Gastroesophageal sphincter (tissue), 4 donors: ENCODE measurements at regions not wholly inside any gene's neighbourhood (a gene's known extent, or its start where the extent isn't known, plus 50 kb on each side); places are given as distances from the start of the nearest gene placed in this dataset.

Experiments used
- ATAC-seq: fragments of 150-250 bp; one replicate; pipeline ENCODE4 v1.9.1; 2016; ENCODE audit warnings: mild to moderate bottlenecking, moderate library complexity
- H3K27ac ChIP-seq, 4 donors: fragments of 200-600 bp; sonication (generic) in 3 of 4; 1 replicate in 3 of 4; 2 replicates in 1 of 4; pipeline ENCODE4 v1.5.1; 2016 to 2019
- H3K27me3 ChIP-seq: fragments of 200-600 bp; sonication (generic); one replicate; pipeline ENCODE4 v1.5.1; 2019
- H3K36me3 ChIP-seq, 2 donors: fragments of 200-600 bp; sonication (generic); one replicate each; pipeline ENCODE4 v1.5.1; 2019; ENCODE audit warnings: control low read depth in 1 of 2
- H3K4me1 ChIP-seq, 3 donors: fragments of 200-600 bp; sonication (generic); 1 replicate in 2 of 3; 2 replicates in 1 of 3; pipeline ENCODE4 v1.5.1; 2016 to 2019; ENCODE audit warnings: control low read depth in 2 of 3
- H3K4me3 ChIP-seq, 2 donors: fragments of 200-600 bp; sonication (generic); one replicate each; pipeline ENCODE4 v1.5.1; 2019; ENCODE audit warnings: mild to moderate bottlenecking in 1 of 2, moderate library complexity in 1 of 2
- H3K9me3 ChIP-seq, 3 donors: fragments of 200-600 bp; sonication (generic); one replicate each; pipeline ENCODE4 v1.5.1; 2017 to 2019; ENCODE audit warnings: control low read depth in 2 of 3
- CTCF ChIP-seq, 4 experiments: fragments of 200-600 bp in 2 of 4; fragments of 450-650 bp in 2 of 4; sonication (generic) in 1 of 4; IDR thresholded peaks; one replicate each; pipeline ENCODE4 v1.5.1; 2017 to 2019; ENCODE audit warnings: antibody characterized with exemption in 4 of 4, mild to moderate bottlenecking in 2 of 4, moderate library complexity in 2 of 4
- EP300 ChIP-seq: sonication (generic); formaldehyde crosslinking; IDR thresholded peaks from one replicate; pipeline ENCODE4 v1.6.1; 2017; ENCODE audit warnings: antibody characterized with exemption, mild to moderate bottlenecking
- POLR2A ChIP-seq, 2 donors: fragments of 450-650 bp; IDR thresholded peaks; one replicate each; pipeline ENCODE4 v1.6.1; 2017; ENCODE audit warnings: antibody characterized with exemption in 2 of 2, mild to moderate bottlenecking in 2 of 2, moderate library complexity in 1 of 2
- POLR2AphosphoS5 ChIP-seq: sonication (generic); formaldehyde crosslinking; IDR thresholded peaks from one replicate; pipeline ENCODE4 v1.6.1; 2017; ENCODE audit warnings: antibody characterized with exemption
- WGBS, 2 donors: methylation state at CpG; one replicate each; pipeline ENCODE4 v1.1.5; 2018; ENCODE audit warnings: low coverage in 1 of 2; 5-methylcytosine and 5-hydroxymethylcytosine counted together

- 49% methylated on average over 2 of the region's 2 CpGs for WGBS, 2 donors
Observed at GRCh38 chr18:5673616-5674015, 129.8 kb upstream of the EPB41L3 start.

GRCh38 chr18:5669585-5669984 is 125.8 kb upstream of the EPB41L3 start:
- H3K4me1 ChIP-seq: no peaks in the 10 kb centered on the region
- no peak for ATAC-seq
- no peaks in the 10 kb centered on the region for H3K36me3 ChIP-seq
- H3K9me3 ChIP-seq: no peaks in the 10 kb centered on the region
- H3K4me3 ChIP-seq: no peak overlapping the region
- TF ChIP-seq POLR2A (IDR thresholded peaks at IDR 0.05) (no peak), POLR2AphosphoS5 (no peak), EP300 (no peak), CTCF (IDR thresholded peaks at IDR 0.05) (no peak)
- no peaks in the 10 kb centered on the region for H3K27me3 ChIP-seq
- WGBS, 2 donors: 43 to 83% methylated on average over 1 to 2 of the region's 2 CpGs
- H3K27ac ChIP-seq: no peak overlapping the region

More at GRCh38 chr18:5673616-5674015, 129.8 kb upstream of the EPB41L3 start:
- Histone ChIP-seq H3K4me1 (no peaks in the 10 kb centered on the region), H3K27ac (no peak overlapping the region), H3K9me3 (no peaks in the 10 kb centered on the region), H3K4me3 (no peak overlapping the region), H3K36me3 (no peaks in the 10 kb centered on the region), H3K27me3 (no peaks in the 10 kb centered on the region)
- no peak for ATAC-seq
- TF ChIP-seq CTCF (IDR thresholded peaks at IDR 0.05): no peak
- no peak for TF ChIP-seq EP300

- Histone ChIP-seq H3K4me1 (no peaks in the 10 kb centered on the region), H3K36me3 (no peaks in the 10 kb centered on the region), H3K4me3 (no peak overlapping the region), H3K27ac (no peak overlapping the region), H3K27me3 (no peaks in the 10 kb centered on the region), H3K9me3 (no peaks in the 10 kb centered on the region)
- WGBS, 2 donors: 67 to 70% methylated on average over 2 of the region's 2 CpGs
- no peak for TF ChIP-seq CTCF (IDR thresholded peaks at IDR 0.05)
- no peak for TF ChIP-seq POLR2A (IDR thresholded peaks at IDR 0.05)
- no peak for TF ChIP-seq POLR2AphosphoS5
- TF ChIP-seq EP300: no peak
- no peak for ATAC-seq
Observed at GRCh38 chr18:5668087-5668715, 124.4 kb upstream of the EPB41L3 start.

GRCh38 chr18:5667356-5667755 is 123.6 kb upstream of the EPB41L3 start:
- 64% methylated on average over 3 of the region's 3 CpGs; no CpG with 5 or more reads in 1 of the 2 donors for WGBS, 2 donors
- Histone ChIP-seq H3K36me3 (no peaks in the 10 kb centered on the region), H3K4me3 (no peak overlapping the region), H3K27me3 (no peaks in the 10 kb centered on the region), H3K9me3 (no peaks in the 10 kb centered on the region), H3K4me1 (no peaks in the 10 kb centered on the region), H3K27ac (no peak overlapping the region)
- TF ChIP-seq POLR2A (IDR thresholded peaks at IDR 0.05): no peak
- no peak for TF ChIP-seq CTCF (IDR thresholded peaks at IDR 0.05)
- TF ChIP-seq POLR2AphosphoS5: no peak
- TF ChIP-seq EP300: no peak
- ATAC-seq: no peak

GRCh38 chr18:5662586-5663090 is 118.8 kb upstream of the EPB41L3 start:
- Histone ChIP-seq H3K27ac (no peak overlapping the region), H3K27me3 (peaks cover under 1% of the 10 kb centered on the region), H3K9me3 (no peaks in the 10 kb centered on the region), H3K4me3 (no peak overlapping the region), H3K36me3 (no peaks in the 10 kb centered on the region), H3K4me1 (no peaks in the 10 kb centered on the region)
- TF ChIP-seq EP300 (no peak), POLR2A (IDR thresholded peaks at IDR 0.05) (no peak), POLR2AphosphoS5 (no peak), CTCF (IDR thresholded peaks at IDR 0.05) (no peak)
- ATAC-seq: no peak
- 90 to 92% methylated on average over 2 to 3 of the region's 3 CpGs for WGBS, 2 donors
